IPS DF 4.7 (cell line): ENCODE measurements at regions not wholly inside any gene's neighbourhood (a gene's known extent, or its start where the extent isn't known, plus 50 kb on each side); places are given as distances from the start of the nearest gene placed in this dataset.

Experiments
- DNase-seq: peaks from one replicate; pipeline ENCODE4 v3.0.0-alpha.2; 2013; ENCODE audit warnings: low spot score; ENCODE audit errors: extremely low read depth

DNA sequence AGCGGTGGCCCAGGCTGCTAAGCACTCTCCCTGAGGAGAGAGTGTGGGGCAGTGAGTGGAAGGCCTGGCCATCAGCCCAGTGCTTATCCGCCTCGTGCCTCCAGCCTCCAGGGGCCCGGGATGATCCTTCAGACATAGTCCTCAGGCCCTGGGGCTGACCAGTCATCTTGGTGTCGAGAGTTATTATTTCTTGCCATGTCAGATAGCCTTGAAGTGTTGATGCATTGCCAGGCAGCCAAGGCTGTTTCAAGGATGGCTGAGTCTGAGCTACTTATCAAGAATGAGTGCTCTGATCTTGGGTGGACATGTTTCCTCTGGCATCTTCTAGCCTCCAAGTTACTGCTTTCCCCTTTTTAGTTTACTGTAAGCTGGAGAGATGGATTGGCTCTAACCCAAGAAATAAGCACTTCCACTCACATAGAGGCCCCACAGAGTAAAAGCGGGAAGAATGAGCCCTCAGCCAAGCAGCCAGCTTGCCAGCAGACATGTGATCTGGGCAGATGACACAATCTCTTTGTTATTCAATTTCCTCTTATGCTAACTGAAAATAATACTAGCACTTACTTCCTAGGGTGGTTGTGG is 136.5 kb upstream of the NAMPT start:
- no peak for DNase-seq

GRCh38 chr7:106420736-106421135 is 136.0 kb upstream of the NAMPT start:
- no peak for DNase-seq

DNA sequence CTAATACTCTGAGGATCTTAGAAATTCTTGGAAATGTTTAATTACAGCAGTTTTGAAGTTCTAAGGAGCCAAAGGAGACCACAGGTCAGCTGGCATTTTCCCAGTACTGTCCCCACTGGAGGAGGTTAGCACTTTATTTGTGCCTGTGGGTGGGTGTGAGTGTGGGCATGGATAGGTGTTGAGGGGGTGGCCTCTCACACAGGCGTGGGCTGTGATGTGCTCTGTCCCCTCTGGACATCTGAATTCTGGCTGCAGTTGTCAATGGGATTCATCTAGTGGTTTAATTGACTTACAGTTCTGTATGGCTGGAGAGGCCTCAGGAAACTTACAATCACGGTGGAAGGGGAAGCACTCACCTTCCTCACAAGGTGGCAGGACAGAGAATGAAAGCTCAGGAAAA is 135.4 kb upstream of the NAMPT start:
- no peak for DNase-seq

GRCh38 chr7:106419455-106420182 is 134.8 kb upstream of the NAMPT start:
- DNase-seq, result no peak

DNA sequence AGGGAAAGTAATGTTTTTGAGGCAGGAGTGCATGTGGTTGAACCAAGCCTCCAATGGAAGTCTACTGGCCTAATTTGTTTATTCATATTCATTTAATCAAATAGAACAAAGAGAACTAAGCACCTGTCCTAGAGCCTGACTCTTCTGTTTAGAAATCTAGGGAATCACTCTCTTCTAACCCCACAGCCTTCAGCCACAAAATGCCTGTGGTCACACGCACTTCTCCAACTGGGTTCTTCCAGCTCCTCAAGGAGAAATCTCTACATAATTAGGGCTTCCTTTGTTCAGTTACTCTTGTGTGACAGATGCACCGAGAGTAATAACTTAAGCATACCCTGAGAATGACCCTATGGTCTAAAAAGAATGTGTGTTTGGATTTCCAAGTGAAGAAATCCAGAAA is 133.7 kb upstream of the NAMPT start:
- no peak for DNase-seq

GRCh38 chr7:106418094-106418493 is 133.3 kb upstream of the NAMPT start:
- DNase-seq, result no peak

- no peak for DNase-seq
Measured at GRCh38 chr7:106417273-106417902, 132.6 kb upstream of the NAMPT start.

DNA sequence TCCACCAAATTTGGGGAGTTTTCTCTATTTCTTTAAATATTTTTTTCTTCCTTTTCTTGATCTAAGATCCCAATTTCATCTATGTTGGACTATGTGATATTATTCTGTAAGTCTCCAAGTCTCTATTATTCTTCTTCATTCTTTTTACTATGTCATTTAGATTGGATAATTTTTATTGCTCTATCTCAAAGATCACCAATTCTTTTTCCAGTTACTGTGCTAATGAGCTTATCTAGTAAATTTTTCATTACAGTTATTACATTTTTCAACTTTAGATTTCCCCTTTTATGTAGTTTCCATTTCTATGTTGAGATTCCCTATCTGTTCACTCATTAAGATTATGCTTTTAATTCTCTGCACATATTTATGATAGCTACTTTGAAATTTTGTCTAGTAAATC is 131.6 kb upstream of the NAMPT start:
- no peak for DNase-seq

- no peak for DNase-seq
Measured at GRCh38 chr7:106415433-106415832, 130.7 kb upstream of the NAMPT start.

DNA sequence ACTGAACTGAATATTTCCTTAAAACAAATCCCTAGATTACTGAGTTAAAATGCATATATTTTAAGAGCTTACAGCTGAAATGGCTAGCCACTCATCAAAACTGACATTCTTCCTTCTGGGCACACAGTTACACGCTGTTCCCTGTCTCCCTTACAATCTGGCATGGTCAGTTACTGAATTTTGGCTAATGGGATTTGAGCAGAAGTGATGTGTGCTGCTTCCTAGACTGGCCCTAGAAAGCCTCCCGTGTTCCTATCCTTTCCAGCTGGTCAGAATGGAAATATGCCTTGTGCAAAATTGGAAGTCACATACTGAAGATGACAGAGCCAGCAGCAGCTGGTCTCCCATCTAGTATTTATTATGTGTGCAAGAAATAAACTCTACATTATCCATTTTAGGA is 128.7 kb upstream of the NAMPT start:
- no peak for DNase-seq

DNA sequence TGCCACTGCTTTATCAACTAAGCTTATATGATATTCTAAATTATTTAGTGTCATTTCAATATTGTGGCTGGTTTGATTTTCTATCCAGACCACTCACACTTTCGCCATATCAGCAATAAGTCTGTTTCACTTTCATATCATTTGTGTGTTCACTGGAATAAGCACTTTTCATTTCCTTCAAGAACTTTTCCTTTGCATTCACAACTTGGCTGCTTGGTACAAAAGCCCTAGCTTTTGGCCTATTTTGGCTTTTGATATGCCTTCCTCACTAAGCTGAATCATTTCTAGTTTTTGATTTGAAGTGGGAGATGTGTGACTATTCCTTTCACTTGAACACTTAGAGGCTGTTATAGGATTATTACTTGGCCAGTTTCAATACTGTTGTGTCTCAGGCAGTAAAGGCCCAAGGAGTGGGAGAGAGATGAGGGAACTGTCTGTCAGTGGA is 120.9 kb upstream of the NAMPT start:
- no peak for DNase-seq

- no peak for DNase-seq
Measured at GRCh38 chr7:106402898-106403297, 118.1 kb upstream of the NAMPT start.

GRCh38 chr7:106400923-106401322 is 116.1 kb upstream of the NAMPT start:
- DNase-seq, result no peak

DNA sequence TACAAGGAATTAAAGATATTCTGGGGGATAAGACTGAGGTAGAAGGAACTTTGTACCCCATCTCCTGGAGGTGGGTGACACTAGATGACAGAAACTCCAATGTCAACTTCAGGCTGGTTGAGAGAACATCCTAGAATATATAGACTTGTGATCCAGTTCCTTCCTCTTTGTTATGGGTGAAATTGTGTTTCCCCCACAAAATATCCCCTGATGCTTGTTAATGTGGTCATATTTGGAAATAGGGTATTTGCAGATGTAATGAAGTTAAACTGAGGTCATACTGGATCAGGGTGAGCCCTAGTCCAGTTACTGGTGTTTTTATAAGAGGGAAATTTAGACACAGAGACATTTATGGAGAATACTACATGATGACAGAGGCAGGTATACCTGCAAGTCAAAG is 114.0 kb upstream of the NAMPT start:
- no peak for DNase-seq

GRCh38 chr7:106397994-106398393 is 113.2 kb upstream of the NAMPT start:
- no peak for DNase-seq

- no peak for DNase-seq
Measured at GRCh38 chr7:106394526-106394925, 109.7 kb upstream of the NAMPT start.

DNA sequence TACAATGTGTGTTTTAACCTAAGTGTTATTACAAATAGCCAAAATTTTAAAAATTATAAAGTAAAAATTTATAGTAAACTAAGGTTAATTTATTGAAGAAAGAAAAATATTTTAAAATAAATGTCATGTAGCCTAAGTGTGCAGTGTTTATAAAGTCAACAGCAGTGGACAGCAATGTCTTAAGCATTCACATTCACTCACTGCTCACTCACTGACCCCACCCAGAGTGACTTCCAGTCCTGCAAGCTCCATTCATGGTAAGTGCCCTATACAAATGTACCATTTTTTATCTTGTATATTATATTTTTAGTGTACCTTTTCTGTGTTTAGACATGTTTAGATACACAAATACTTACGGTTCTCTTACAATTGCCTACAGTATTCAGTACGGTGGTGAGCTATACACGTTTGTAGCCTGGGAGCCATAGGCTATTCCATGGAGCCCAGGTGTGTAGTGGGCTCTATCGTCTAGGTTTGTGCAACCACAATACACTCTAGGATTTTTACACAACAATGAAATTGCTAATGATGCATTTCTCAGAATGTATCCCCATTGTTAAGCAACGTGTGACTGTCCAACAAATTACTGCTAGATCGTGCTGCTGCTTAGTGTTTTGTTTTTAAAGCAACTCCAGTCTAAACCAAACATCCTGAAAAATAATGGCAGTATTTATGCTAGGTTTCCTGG is 108.9 kb upstream of the NAMPT start:
- no peak for DNase-seq

DNA sequence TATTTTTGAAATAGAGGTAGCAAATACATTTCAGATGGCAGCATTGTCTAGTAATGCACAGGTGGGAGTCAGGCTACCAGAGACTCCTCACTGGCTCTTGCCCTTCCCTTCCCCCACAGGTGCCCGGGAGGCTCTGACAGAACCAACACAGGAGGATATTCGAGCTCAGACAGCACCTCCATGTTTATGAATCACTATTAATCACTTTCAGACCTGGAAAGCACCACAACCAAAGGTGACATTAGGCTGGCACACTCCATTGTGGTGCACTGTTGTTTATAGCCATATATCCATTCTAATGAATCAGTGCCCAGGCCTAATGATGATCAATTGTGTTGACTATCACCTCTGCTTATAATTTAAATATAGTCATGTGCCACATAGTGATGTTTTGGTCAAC is 107.8 kb upstream of the NAMPT start:
- DNase-seq, result no peak

GRCh38 chr7:106392144-106392543 is 107.4 kb upstream of the NAMPT start:
- DNase-seq, result no peak

- no peak for DNase-seq
Measured at GRCh38 chr7:106386958-106387357, 102.2 kb upstream of the NAMPT start.

GRCh38 chr7:106384373-106384772 is 99.6 kb upstream of the NAMPT start:
- no peak for DNase-seq

GRCh38 chr7:106382929-106383328 is 98.1 kb upstream of the NAMPT start:
- DNase-seq, result no peak
